ENCODE measurements at regions not wholly inside any gene's neighbourhood (a gene's known extent, or its start where the extent isn't known, plus 50 kb on each side); places are given as distances from the start of the nearest gene placed in this dataset.

GRCh38 chr10:60663850-60664249 is 114.4 kb upstream of the CDK1 start:
- no peak for FAIRE-seq

DNA sequence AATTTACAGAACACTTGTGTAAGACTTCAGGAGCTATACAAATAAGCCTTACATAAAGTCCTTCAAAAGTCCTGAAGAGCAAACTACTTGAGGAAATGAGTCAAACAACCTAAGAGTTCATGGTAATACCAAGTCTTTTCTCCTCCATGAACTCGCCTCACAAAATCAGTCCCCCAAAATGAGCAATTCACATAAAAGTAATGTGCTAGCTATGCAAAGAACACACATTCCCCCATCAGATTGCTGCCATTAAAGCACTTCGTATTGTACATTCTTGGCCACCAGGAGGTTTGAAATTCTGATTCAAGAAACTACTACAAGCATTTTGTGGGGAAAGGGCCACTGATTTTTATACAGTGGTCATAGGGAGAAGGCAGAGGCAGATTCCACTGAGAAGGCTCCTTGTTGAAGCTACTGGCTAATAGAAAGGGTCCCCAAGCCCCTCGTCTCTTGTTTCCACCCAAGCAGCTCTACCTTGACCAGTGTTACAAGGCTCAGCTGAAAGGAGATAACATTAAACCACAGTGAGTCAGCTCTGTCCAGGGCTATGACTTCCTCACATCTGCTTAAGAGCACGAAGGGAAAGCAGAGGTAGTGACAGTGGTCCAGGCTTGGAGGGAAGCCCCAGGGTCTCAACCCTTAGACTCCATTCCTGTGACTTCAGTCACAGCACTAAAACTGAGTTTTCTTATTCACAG is 115.2 kb upstream of the CDK1 start:
- no peak for FAIRE-seq

DNA sequence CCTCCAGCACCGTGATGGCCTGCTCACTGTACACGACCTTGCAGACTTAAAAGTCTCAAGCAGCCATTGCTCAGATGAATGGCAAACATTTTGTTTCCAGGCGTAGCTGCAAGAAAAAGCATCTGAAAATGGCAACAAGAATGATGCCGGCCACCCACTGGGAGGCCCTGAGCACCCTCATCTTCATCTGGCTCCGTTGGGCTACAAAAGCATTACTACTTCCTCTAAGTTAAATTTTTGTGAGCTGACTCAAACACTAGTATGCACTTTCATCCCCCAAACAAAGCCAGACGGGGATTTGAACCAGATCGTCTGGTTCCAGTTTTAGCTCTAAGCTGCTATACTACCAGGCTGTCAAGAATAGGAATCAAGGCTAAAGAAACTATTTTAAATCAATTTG is 116.6 kb upstream of the CDK1 start:
- FAIRE-seq = no peak

GRCh38 chr10:60660625-60661024 is 117.7 kb upstream of the CDK1 start:
- no peak for FAIRE-seq

DNA sequence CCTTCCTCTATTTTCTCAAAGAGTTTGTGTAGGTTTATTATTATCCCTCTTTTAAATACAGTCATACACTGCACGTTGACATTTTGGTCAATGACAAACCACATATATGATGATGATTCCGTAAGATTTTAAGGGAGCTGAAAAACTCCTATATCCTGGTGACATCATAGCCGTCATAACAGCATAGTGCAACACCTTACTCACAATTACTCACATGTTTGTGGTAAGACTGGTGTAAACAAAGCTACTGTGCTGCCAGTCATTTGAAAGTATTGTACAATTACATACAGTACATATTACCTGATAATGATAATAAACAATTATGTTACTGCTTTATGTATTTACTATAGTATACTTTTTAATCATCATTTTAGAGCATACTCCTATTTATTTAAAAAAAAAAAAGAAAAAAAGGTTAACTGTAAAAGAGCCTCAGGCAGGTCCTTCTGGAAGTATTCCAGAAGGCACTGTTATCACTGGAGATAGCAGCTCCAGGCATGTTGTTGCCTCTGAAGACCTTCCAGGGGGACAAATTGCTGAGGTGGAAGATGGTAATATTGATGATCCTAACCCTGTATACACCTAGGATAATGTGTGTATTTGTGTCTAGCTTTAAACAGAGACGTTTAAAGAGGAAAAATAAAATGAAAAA is 123.3 kb upstream of the CDK1 start:
- no peak for FAIRE-seq

GRCh38 chr10:60652628-60653027 is 125.7 kb upstream of the CDK1 start:
- no peak for FAIRE-seq

GRCh38 chr10:60650378-60650800 is 127.9 kb upstream of the CDK1 start:
- no peak for FAIRE-seq

GRCh38 chr10:60649485-60650377 is 128.5 kb upstream of the CDK1 start:
- no peak for FAIRE-seq

- FAIRE-seq = no peak
These were observed 129.5 kb upstream of the CDK1 start for GRCh38 chr10:60648761-60649160.

DNA sequence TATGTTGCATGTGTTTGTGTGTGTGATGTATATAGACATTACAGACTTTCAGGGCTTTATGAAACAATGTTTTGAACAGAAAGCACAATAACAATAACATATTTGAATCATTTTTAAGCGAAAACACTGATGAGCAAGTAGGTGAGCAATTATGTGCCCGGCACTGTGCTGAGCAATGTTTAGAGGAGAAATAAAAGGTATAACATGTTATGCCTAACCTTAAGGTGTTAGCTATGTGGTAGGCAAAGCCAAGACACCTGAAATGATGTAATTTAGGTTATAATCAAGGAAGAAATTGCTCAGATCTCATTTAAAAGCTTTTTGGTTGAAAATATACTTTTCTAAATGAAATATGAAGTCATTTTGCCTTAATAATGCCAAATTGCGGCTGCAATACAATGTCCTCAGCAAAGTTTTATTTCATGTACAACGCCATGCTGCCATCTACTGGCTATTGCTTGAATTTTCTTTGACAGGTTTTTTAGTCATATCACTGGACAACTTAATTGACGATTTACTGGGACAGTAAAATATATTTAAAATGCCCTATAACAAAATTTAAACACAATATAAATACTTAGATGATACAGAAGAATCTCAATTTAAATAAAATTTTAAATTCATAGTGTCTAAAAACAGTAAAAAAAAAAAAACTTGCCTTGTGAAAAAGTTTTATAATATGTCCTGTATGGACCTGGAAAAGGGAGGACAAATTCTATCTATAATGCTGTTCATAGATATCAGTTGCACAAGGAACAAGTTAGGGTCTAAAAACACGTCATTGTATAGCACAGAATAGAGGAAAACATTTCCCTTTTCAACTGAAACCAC is 131.1 kb upstream of the CDK1 start:
- FAIRE-seq = peak; percentile 97

DNA sequence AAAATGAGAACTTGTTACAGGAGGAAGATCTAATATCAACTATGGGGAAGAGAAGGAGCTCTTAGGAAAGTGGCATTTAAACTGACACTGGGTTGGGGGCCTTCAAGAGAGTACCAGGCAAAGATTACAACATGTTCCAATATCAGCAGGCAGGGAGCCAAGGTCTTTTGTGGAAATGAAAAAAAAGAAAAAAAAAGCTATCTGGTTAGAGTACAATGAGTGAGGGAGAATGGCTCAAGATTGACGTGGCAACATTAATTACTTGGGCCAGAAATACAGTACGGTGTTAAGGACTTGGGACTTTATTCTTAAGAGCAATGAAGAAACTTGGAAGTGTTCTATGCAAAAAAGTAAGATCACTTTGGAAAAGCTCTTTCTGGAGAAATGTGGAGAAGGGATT is 132.3 kb upstream of the CDK1 start:
- no peak for FAIRE-seq

- FAIRE-seq = no peak
These were observed 133.7 kb upstream of the CDK1 start for GRCh38 chr10:60644436-60645130.

- no peak for FAIRE-seq
These were observed 134.4 kb upstream of the CDK1 start for GRCh38 chr10:60643874-60644273.

GRCh38 chr10:60629332-60629731 is 148.9 kb upstream of the CDK1 start:
- no peak for FAIRE-seq

DNA sequence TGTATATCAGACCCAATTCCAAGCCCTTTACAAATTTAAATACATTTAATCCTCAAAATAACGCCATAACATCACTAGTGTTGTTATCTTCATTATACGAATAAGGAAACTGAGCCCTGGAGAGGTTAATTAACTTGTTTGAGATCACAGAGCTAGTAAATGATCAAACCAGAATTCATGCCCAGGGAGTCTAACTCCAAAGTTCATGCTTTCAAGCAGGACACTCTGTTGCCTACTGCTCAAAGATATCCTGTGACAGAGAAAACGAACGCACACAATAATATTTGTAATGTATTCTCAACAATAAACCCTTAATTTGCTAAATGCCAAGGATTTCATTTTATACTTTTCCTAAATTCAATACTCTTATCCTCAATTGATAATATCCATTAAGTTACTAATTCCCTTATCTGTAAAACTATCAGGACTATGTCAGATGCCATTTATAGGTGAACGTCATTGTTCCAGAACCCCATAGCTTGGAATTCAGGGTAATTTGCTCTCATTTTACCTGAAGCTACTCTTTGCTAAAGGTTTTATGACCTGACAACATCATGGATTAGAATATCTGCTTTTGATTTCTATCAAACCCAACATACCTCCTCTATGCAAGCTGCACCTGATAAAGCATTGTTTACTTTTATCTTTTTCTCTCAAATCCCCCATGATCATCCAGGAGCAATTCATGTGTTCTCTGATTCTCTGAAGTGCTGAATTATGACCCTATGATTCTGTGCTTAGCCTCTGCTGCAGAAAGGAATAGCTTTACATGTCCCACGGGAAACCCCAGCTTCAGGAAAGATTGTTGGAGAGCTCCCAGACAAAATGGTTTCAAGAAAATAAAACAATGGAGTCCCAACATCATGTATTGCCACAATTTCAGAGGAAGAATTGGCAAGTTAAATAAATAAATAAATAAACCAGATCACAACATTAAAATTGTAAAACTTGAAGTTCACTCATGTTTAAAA is 150.2 kb upstream of the CDK1 start:
- no peak for FAIRE-seq

GRCh38 chr10:60626037-60626436 is 152.2 kb upstream of the CDK1 start:
- FAIRE-seq = peak; percentile 34

DNA sequence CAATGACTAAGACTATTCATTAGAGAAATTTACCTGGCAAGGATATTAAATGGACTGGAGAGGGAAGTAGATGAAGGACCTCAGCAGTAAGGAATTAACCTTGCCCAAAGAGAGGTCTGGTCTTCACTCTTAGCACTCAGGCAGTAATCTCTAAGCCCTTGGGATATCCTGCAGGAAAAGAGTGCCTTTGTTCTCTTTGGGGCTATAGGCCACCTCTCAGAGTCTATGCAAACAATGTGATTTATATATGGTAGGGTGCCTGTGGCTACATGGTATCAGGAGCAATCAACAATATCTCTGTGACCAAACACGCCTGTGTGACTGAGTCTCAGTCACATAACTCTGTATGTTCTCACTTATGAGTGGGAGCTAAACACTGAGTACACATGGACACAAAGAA is 154.7 kb upstream of the CDK1 start:
- no peak for FAIRE-seq

DNA sequence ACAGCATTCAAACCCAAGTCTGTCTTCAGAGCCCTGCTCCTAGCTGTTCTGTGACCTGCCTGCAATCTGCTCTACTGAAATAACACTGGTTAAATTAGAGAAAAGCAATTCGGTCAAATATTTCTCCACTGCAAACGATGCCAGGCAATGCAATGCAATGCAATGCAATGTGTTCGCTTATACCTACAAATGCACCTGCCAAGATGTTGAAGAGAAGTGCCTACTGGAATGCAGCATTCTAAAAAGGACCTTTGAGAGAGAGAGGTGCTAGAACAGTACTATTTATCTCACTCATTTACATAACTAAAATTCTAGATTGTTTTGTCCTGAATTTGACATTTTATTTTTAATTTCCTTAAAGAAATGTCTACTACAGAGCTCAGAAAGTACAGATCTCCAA is 157.3 kb upstream of the CDK1 start:
- FAIRE-seq = no peak

DNA sequence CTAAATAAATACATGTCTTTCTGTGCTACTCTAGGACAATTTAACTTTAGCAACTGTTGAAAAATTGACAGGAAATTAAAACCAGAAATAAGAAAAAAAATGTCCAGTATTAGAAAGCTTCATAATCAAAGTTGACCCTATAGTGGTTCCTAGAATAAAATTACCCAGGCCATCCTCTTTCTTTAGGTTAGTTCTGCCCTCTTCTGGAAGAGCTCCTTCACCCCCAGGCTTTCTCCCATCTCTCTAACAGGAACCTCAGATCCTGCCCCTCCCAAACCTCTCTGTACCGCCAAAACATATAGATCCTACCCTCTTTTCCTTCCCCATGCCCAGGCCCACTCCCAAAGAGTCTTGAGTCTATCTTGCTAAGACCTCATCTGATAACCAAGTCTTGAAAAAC is 159.4 kb upstream of the CDK1 start:
- no peak for FAIRE-seq

DNA sequence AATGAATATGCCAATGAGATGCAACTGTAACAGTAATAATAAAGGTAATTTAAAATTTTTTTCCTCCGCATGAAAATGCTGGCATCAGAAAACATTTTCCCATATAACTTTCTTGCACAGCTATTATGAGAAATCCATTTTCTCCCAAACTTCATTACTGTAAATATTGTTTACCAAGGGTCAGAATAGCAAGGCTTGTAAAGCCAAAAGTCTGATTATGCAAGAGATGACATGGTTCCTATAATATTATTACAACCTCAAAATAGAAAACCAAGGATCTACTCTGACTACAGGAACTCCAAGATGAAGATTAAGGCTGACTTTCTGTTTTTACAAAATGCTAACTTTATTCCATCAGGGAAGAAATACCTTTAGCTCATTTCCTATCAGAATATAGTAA is 162.7 kb upstream of the CDK1 start:
- no peak for FAIRE-seq

- no peak for FAIRE-seq
These were observed 163.9 kb upstream of the CDK1 start for GRCh38 chr10:60614363-60614762.
